ENCODE measurements at regions not wholly inside any gene's neighbourhood (a gene's known extent, or its start where the extent isn't known, plus 50 kb on each side); places are given as distances from the start of the nearest gene placed in this dataset.

- Histone ChIP-seq H3K4me2 (no peak overlapping the region), H4K20me1 (ENCODE audit: insufficient read depth) (no peaks in the 10 kb centered on the region), H3K9me3 (ENCODE audit: insufficient read depth, low read depth) (no peaks in the 10 kb centered on the region), H3K79me2 (ENCODE audit: low read depth) (no peaks in the 10 kb centered on the region), H3K27ac (no peak overlapping the region), H3F3A (ENCODE audit: insufficient read depth, low read depth) (no peaks in the 10 kb centered on the region), H3K4me3 (no peak overlapping the region), H3K4me1 (replicated peaks; ENCODE audit: insufficient read depth) (no peaks in the 10 kb centered on the region), H3K36me3 (ENCODE audit: low read depth) (no peaks in the 10 kb centered on the region), H3K27me3 (ENCODE audit: insufficient read depth, low read depth) (no peaks in the 10 kb centered on the region), H3K9me2 (ENCODE audit: insufficient read depth) (no peaks in the 10 kb centered on the region), H2AFZ (no peak overlapping the region)
- intact Hi-C loops (cut with micrococcal nuclease; ENCODE audit: unreplicated experiment) = no loop called here
- ChIA-PET CTCF (interaction anchor here (0.5 to 0.6 kb wide), 2 partner anchors 256 to 725 kb away, joined by 3 to 4 read pairs; no protein-coding TSS in a partner anchor), POLR2A (ENCODE audit: unreplicated experiment) (no interaction called here)
- BruUV-seq (replicated peaks) = no TSS peak
- TF ChIP-seq CTCF (conservative IDR thresholded peaks at IDR 0.05) (no peak), EZH2 (IDR thresholded peaks at IDR 0.05; ENCODE audit: low read depth) (no peak)
- DNase-seq = no peak
Observed at GRCh38 chr2:42851740-42852250, 59.4 kb upstream of the HAAO start.

- Histone ChIP-seq H3K27ac (no peak overlapping the region), H3K9me3 (ENCODE audit: insufficient read depth, low read depth) (no peaks in the 10 kb centered on the region), H3F3A (ENCODE audit: insufficient read depth, low read depth) (no peaks in the 10 kb centered on the region), H3K4me1 (replicated peaks; ENCODE audit: insufficient read depth) (no peaks in the 10 kb centered on the region), H2AFZ (no peak overlapping the region), H3K36me3 (ENCODE audit: low read depth) (no peaks in the 10 kb centered on the region), H3K27me3 (ENCODE audit: insufficient read depth, low read depth) (no peaks in the 10 kb centered on the region), H3K79me2 (ENCODE audit: low read depth) (no peaks in the 10 kb centered on the region), H3K9me2 (ENCODE audit: insufficient read depth) (no peaks in the 10 kb centered on the region), H3K4me2 (no peak overlapping the region), H4K20me1 (ENCODE audit: insufficient read depth) (no peaks in the 10 kb centered on the region), H3K4me3 (no peak overlapping the region)
- intact Hi-C loops (cut with micrococcal nuclease; ENCODE audit: unreplicated experiment) = no loop called here
- ChIA-PET CTCF (no interaction called here), POLR2A (ENCODE audit: unreplicated experiment) (no interaction called here)
- DNase-seq = no peak
- TF ChIP-seq EZH2 (IDR thresholded peaks at IDR 0.05; ENCODE audit: low read depth) (no peak), CTCF (conservative IDR thresholded peaks at IDR 0.05) (no peak)
- no TSS peak for BruUV-seq (replicated peaks)
Observed at GRCh38 chr2:42851186-42851585, 58.8 kb upstream of the HAAO start.

GRCh38 chr2:42850016-42850805, 57.8 kb upstream of the HAAO start:
- Histone ChIP-seq H3K9me2 (ENCODE audit: insufficient read depth) (no peaks in the 10 kb centered on the region), H3K9me3 (ENCODE audit: insufficient read depth, low read depth) (no peaks in the 10 kb centered on the region), H3K4me2 (no peak overlapping the region), H3K79me2 (ENCODE audit: low read depth) (no peaks in the 10 kb centered on the region), H3K4me1 (replicated peaks; ENCODE audit: insufficient read depth) (no peaks in the 10 kb centered on the region), H3K27me3 (ENCODE audit: insufficient read depth, low read depth) (no peaks in the 10 kb centered on the region), H3K36me3 (ENCODE audit: low read depth) (no peaks in the 10 kb centered on the region), H4K20me1 (ENCODE audit: insufficient read depth) (no peaks in the 10 kb centered on the region), H2AFZ (no peak overlapping the region), H3F3A (ENCODE audit: insufficient read depth, low read depth) (no peaks in the 10 kb centered on the region), H3K27ac (no peak overlapping the region), H3K4me3 (no peak overlapping the region)
- no TSS peak for BruUV-seq (replicated peaks)
- no peak for DNase-seq
- TF ChIP-seq EZH2 (IDR thresholded peaks at IDR 0.05; ENCODE audit: low read depth) (no peak), CTCF (conservative IDR thresholded peaks at IDR 0.05) (no peak)
- intact Hi-C loops (cut with micrococcal nuclease; ENCODE audit: unreplicated experiment) = no loop called here
- CTCF ChIA-PET = interaction anchor here (0.7 kb wide), 1 partner anchor 120 kb away, joined by 3 read pairs; no protein-coding TSS in a partner anchor
- POLR2A ChIA-PET (ENCODE audit: unreplicated experiment) = no interaction called here

Measured in PC-9 (cell line).